Neural cell (in vitro differentiated cells): ENCODE measurements at regions not wholly inside any gene's neighbourhood (a gene's known extent, or its start where the extent isn't known, plus 50 kb on each side); places are given as distances from the start of the nearest gene placed in this dataset.

Source experiments
- H2AFZ ChIP-seq: fragments of 200-600, 300-800 bp; sonication (generic), shearing (Covaris generic); 2 replicates; pipeline ENCODE4 v1.6.0; 2014; ENCODE audit warnings: low read depth, mild to moderate bottlenecking, antibody characterized with exemption, low read length, moderate library complexity
- H3F3A ChIP-seq: fragments of 200-600 bp; shearing (Covaris generic); 2 replicates; pipeline ENCODE4 v1.6.1; 2016; ENCODE audit warnings: mild to moderate bottlenecking, moderate library complexity, mixed read lengths, antibody characterized with exemption, low read length; ENCODE audit not compliant: insufficient read depth, poor library complexity, severe bottlenecking
- H3K27ac ChIP-seq: fragments of 200-600, 300-800 bp; sonication (generic), shearing (Covaris generic); 2 replicates; pipeline ENCODE4 v1.5.1; 2014; ENCODE audit warnings: mild to moderate bottlenecking, low read length, moderate library complexity
- H3K27me3 ChIP-seq: fragments of 300-800, 200-600 bp; sonication (generic), shearing (Covaris generic); 2 replicates; pipeline ENCODE4 v1.6.0; 2014; ENCODE audit warnings: mild to moderate bottlenecking, low read depth, low read length, moderate library complexity; ENCODE audit not compliant: insufficient read depth
- H3K36me3 ChIP-seq: fragments of 300-800, 200-600 bp; sonication (generic), shearing (Covaris generic); 2 replicates; pipeline ENCODE4 v1.5.1; 2014; ENCODE audit warnings: mild to moderate bottlenecking, antibody characterized with exemption, low read length, moderate library complexity; ENCODE audit not compliant: insufficient read depth
- H3K4me2 ChIP-seq: fragments of 300-800, 200-600 bp; sonication (generic), shearing (Covaris generic); 2 replicates; pipeline ENCODE4 v1.6.0; 2014; ENCODE audit warnings: mild to moderate bottlenecking, low read length
- H3K4me3 ChIP-seq: fragments of 300-800, 200-600 bp; sonication (generic), shearing (Covaris generic); 2 replicates; pipeline ENCODE4 v1.5.1; 2014; ENCODE audit warnings: mild to moderate bottlenecking, low read length, moderate library complexity
- H3K79me2 ChIP-seq: fragments of 200-600 bp; shearing (Covaris generic); replicated peaks from 2 replicates; pipeline ENCODE4 v1.6.0; 2014; ENCODE audit warnings: mild to moderate bottlenecking, low read length, moderate library complexity; ENCODE audit not compliant: insufficient read depth
- H3K9ac ChIP-seq: fragments of 300-800, 200-600 bp; sonication (generic), shearing (Covaris generic); 2 replicates; pipeline ENCODE4 v1.6.1; 2016; ENCODE audit warnings: mild to moderate bottlenecking, low read length, mixed read lengths
- H3K9me2 ChIP-seq: fragments of 200-600 bp; shearing (Covaris generic); 2 replicates; pipeline ENCODE4 v1.6.1; 2016; ENCODE audit warnings: mild to moderate bottlenecking, low read length, mixed read lengths; ENCODE audit not compliant: insufficient read depth
- H3K9me3 ChIP-seq: fragments of 200-600, 300-800 bp; sonication (generic), shearing (Covaris generic); 2 replicates; pipeline ENCODE4 v1.6.1; 2016; ENCODE audit warnings: mild to moderate bottlenecking, mixed run types, low read length, moderate library complexity, mixed read lengths
- H4K20me1 ChIP-seq: fragments of 200-600 bp; shearing (Covaris generic); 2 replicates; pipeline ENCODE4 v1.6.1; 2016; ENCODE audit warnings: mild to moderate bottlenecking, mixed run types; ENCODE audit not compliant: insufficient read depth
- EP300 ChIP-seq: fragments of 450-650 bp; conservative IDR thresholded peaks from 2 replicates; pipeline ENCODE4 v1.6.1; 2014; ENCODE audit warnings: antibody characterized with exemption, mild to moderate bottlenecking, moderate library complexity; ENCODE audit not compliant: poor library complexity, severe bottlenecking
- EZH2 ChIP-seq: fragments of 200-600, 300-800 bp; shearing (Covaris generic), sonication (generic); IDR thresholded peaks from 2 replicates; pipeline ENCODE4 v1.6.1; 2014; ENCODE audit warnings: antibody characterized with exemption, low read length, borderline replicate concordance, mild to moderate bottlenecking; ENCODE audit not compliant: insufficient read depth, poor library complexity, severe bottlenecking
- MXI1 ChIP-seq: fragments of 450-650 bp; conservative IDR thresholded peaks from 2 replicates; pipeline ENCODE4 v1.6.1; 2014; ENCODE audit warnings: antibody characterized with exemption, mild to moderate bottlenecking; ENCODE audit not compliant: poor library complexity, severe bottlenecking
- POLR2AphosphoS5 ChIP-seq: IDR thresholded peaks from 2 replicates; pipeline ENCODE4 v1.6.1; 2012
- RAD21 ChIP-seq: fragments of 450-650 bp; conservative IDR thresholded peaks from 2 replicates; pipeline ENCODE4 v1.6.1; 2014; ENCODE audit warnings: antibody characterized with exemption, mild to moderate bottlenecking, moderate library complexity
- SMC3 ChIP-seq: fragments of 450-650 bp; conservative IDR thresholded peaks from 2 replicates; pipeline ENCODE4 v1.6.1; 2014; ENCODE audit warnings: antibody characterized with exemption, mild to moderate bottlenecking, moderate library complexity; ENCODE audit not compliant: poor library complexity
- TAF1 ChIP-seq: IDR thresholded peaks from 2 replicates; pipeline ENCODE4 v1.6.1; 2012; ENCODE audit warnings: low read depth
- TF ChIP-seq, protein P1 (sequence below): fragments of 450-650 bp; IDR thresholded peaks from 2 replicates; pipeline ENCODE4 v1.5.1; 2014; ENCODE audit warnings: antibody characterized with exemption, mild to moderate bottlenecking, moderate library complexity; ENCODE audit not compliant: poor library complexity, severe bottlenecking
- TF ChIP-seq, protein P2 (sequence below): IDR thresholded peaks from 2 replicates; pipeline ENCODE4 v1.6.1; 2012; ENCODE audit warnings: borderline replicate concordance

DNA sequence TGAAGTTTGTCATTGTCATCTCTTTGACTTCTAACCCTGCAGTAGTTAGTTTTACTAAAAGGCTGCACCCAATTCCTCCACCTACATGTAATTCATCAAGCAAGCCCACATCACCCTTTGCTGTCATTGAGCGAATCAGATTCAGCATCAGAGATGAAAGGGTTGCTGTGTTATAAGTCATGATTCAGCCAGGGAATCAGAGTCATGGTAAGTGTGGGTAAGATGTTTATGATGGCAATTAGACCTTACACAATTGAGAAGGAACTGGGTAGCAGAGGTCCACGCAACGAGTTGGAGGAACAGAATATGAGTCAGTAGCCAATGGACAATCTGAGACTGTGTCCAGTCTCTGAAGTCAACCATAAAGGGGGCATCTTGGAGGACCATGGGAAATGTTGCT is 162.8 kb upstream of the SNX19 start:
- Histone ChIP-seq H3K27me3 (no peaks in the 10 kb centered on the region), H3K9me2 (no peaks in the 10 kb centered on the region), H3K27ac (no peak overlapping the region), H3K9me3 (no peaks in the 10 kb centered on the region), H3K4me2 (no peak overlapping the region), H3K79me2 (no peaks in the 10 kb centered on the region), H4K20me1 (no peaks in the 10 kb centered on the region), H3F3A (no peaks in the 10 kb centered on the region), H3K4me3 (no peak overlapping the region), H3K36me3 (no peaks in the 10 kb centered on the region), H3K9ac (no peak overlapping the region), H2AFZ (no peak overlapping the region)
- TF ChIP-seq SMC3 (no peak), RAD21 (no peak), POLR2AphosphoS5 (no peak), MXI1 (no peak)

DNA sequence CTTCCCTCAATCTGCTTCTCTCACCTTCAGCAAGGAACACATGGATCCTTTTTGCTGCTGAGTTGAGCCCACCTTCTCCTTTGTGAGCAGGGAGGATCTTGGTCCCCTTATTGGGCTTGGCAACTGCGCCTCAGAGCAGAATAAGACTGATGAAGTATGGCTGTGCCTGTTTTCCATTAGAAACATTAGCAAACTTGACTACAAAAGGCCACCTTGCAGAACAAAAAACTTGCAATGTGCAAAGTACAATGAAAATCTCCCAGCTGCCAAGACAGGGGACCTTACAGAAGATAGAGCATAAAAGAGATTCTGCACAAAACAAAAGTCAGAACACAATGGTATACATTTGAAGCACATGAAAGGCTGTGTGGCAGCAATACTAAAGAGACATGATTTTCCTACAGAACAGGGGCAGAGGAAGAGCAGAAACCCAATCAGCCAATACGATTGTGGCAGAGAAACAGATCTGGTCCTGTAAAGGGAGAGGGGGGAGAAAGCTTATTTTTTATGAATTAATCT is 173.5 kb upstream of the SNX19 start:
- no peaks in the 10 kb centered on the region for H3K9me2 ChIP-seq
- no peak overlapping the region for H3K9ac ChIP-seq
- H4K20me1 ChIP-seq, result no peaks in the 10 kb centered on the region
- H3K27ac ChIP-seq, result no peak overlapping the region
- no peaks in the 10 kb centered on the region for H3F3A ChIP-seq
- H3K36me3 ChIP-seq, result no peaks in the 10 kb centered on the region
- H3K27me3 ChIP-seq, result no peaks in the 10 kb centered on the region
- H3K4me3 ChIP-seq, result no peak overlapping the region
- no peak overlapping the region for H3K4me2 ChIP-seq
- H3K79me2 ChIP-seq, result no peaks in the 10 kb centered on the region
- no peaks in the 10 kb centered on the region for H3K9me3 ChIP-seq
- TF ChIP-seq, protein P1, sequence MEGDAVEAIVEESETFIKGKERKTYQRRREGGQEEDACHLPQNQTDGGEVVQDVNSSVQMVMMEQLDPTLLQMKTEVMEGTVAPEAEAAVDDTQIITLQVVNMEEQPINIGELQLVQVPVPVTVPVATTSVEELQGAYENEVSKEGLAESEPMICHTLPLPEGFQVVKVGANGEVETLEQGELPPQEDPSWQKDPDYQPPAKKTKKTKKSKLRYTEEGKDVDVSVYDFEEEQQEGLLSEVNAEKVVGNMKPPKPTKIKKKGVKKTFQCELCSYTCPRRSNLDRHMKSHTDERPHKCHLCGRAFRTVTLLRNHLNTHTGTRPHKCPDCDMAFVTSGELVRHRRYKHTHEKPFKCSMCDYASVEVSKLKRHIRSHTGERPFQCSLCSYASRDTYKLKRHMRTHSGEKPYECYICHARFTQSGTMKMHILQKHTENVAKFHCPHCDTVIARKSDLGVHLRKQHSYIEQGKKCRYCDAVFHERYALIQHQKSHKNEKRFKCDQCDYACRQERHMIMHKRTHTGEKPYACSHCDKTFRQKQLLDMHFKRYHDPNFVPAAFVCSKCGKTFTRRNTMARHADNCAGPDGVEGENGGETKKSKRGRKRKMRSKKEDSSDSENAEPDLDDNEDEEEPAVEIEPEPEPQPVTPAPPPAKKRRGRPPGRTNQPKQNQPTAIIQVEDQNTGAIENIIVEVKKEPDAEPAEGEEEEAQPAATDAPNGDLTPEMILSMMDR, result no peak
- no peak for TF ChIP-seq SMC3
- TF ChIP-seq EP300, result no peak
- no peak for TF ChIP-seq POLR2AphosphoS5
- TF ChIP-seq MXI1, result no peak
- TF ChIP-seq RAD21, result no peak
- TF ChIP-seq, protein P2, sequence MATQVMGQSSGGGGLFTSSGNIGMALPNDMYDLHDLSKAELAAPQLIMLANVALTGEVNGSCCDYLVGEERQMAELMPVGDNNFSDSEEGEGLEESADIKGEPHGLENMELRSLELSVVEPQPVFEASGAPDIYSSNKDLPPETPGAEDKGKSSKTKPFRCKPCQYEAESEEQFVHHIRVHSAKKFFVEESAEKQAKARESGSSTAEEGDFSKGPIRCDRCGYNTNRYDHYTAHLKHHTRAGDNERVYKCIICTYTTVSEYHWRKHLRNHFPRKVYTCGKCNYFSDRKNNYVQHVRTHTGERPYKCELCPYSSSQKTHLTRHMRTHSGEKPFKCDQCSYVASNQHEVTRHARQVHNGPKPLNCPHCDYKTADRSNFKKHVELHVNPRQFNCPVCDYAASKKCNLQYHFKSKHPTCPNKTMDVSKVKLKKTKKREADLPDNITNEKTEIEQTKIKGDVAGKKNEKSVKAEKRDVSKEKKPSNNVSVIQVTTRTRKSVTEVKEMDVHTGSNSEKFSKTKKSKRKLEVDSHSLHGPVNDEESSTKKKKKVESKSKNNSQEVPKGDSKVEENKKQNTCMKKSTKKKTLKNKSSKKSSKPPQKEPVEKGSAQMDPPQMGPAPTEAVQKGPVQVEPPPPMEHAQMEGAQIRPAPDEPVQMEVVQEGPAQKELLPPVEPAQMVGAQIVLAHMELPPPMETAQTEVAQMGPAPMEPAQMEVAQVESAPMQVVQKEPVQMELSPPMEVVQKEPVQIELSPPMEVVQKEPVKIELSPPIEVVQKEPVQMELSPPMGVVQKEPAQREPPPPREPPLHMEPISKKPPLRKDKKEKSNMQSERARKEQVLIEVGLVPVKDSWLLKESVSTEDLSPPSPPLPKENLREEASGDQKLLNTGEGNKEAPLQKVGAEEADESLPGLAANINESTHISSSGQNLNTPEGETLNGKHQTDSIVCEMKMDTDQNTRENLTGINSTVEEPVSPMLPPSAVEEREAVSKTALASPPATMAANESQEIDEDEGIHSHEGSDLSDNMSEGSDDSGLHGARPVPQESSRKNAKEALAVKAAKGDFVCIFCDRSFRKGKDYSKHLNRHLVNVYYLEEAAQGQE, result no peak
- no peak for TF ChIP-seq EZH2
- TF ChIP-seq TAF1, result no peak
- H2AFZ ChIP-seq, result no peak overlapping the region

DNA sequence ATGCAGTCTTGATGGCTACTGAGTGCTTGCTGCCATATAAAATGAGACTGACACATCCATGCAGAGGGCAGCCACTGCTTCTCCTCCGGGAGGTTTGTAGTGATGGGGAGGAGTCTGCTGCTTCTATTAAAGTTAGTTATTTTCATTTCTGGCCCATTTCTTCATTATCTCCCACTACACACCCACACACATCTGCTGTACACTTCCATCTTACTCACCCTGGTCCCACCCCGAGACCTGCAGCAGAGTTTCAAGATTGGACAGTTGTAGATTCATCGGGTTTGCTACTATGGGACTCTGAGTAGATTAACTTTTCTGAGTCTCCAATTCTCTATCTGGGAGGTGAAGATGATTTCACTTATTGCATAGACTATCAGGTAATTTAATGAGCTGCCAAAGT is 176.2 kb upstream of the SNX19 start:
- no peaks in the 10 kb centered on the region for H3F3A ChIP-seq
- no peak overlapping the region for H3K27ac ChIP-seq
- TF ChIP-seq TAF1 (no peak), POLR2AphosphoS5 (no peak), MXI1 (no peak)
- no peaks in the 10 kb centered on the region for H3K36me3 ChIP-seq
- H3K79me2 ChIP-seq, result no peaks in the 10 kb centered on the region
- H3K4me2 ChIP-seq, result no peak overlapping the region
- H4K20me1 ChIP-seq, result no peaks in the 10 kb centered on the region
- no peaks in the 10 kb centered on the region for H3K9me2 ChIP-seq
- no peak overlapping the region for H3K9ac ChIP-seq
- no peaks in the 10 kb centered on the region for H3K9me3 ChIP-seq
- H3K27me3 ChIP-seq, result no peaks in the 10 kb centered on the region
- H3K4me3 ChIP-seq, result no peak overlapping the region
- no peak overlapping the region for H2AFZ ChIP-seq
